Cerebellar nuclear complex (tissue), 1 donor: ENCODE measurements at regions not wholly inside any gene's neighbourhood (a gene's known extent, or its start where the extent isn't known, plus 50 kb on each side); places are given as distances from the start of the nearest gene placed in this dataset.
"Not testable (repeated sequence)": the region's sequence is repeated elsewhere in the genome, so short reads cannot be mapped to it uniquely, and the experiment has no call there.

ENCODE experiments used
- DNase-seq, 2 experiments: peaks; one replicate each; lab custom pipeline; 2025; lab: John Stamatoyannopoulos, UW

DNA sequence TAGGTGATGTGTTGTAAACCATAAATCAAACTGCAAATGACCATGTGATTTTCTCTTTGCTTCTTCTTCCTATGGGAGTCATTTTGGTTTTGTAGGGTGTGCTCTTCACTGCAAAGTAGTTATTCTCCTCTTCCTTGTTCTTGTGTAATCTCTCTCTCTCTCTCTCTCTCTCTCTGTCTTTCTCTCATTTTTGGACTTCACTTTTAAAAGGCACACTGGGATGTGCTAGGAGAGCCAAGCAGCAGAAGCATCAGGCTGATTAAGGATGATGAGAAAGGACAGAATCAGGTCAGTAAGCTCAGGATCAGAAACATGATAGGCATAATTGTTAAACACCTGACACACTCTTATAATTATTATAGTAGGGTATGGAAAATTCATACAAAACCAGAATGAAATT, 505.3 kb upstream of the ZNF608 start:
- DNase-seq: peak; percentile 49 to 58

- not testable (repeated sequence) for DNase-seq
Observed at GRCh38 chr5:125253634-125254033, 507.2 kb upstream of the ZNF608 start.

DNA sequence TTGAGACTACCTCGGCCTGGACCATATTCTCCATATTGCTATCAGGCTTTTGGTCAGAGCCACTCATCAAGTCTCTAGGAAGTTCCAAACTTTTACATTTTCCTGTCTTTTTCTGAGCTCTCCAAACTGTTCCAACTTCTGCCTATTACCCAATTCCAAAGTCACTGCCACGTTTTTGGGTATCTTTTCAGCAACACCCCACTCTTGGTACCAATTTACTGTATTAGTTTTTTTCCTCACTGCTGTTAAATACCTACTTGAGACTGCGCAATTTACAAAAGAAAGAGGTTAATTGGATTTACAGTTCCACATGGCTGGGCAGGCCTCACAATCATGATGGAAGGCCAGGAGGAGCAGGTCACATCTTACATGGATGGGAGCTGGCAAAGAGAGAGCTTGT, 507.8 kb upstream of the ZNF608 start:
- DNase-seq: no peak

GRCh38 chr5:125256296-125256695, 509.9 kb upstream of the ZNF608 start:
- DNase-seq: peak in 1 of 2 experiments; percentile 29

- DNase-seq: peak in 1 of 2 experiments; percentile 72
Observed at GRCh38 chr5:125257057-125257972, 510.9 kb upstream of the ZNF608 start.

- no peak for DNase-seq
Observed at GRCh38 chr5:125257997-125258396, 511.6 kb upstream of the ZNF608 start.

DNA sequence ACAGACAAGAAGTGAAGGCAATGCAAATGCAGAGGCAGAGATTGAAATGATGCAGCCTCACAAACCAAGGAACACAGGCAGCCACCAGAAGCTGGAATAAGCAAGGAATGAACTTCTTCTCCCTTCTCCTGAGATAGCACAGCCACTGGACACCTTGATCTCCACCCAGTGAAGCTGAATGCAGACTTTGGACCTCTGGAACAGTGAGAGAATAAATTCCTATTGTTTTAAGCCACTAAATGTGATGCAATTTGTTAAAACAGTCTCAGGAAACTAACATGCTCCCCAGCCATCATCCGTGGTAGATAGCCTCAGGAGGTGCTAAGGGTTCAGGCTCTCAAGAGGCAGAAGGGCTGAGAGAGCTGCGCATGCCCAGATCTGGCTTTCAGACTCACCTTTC, 512.2 kb upstream of the ZNF608 start:
- no peak for DNase-seq

DNA sequence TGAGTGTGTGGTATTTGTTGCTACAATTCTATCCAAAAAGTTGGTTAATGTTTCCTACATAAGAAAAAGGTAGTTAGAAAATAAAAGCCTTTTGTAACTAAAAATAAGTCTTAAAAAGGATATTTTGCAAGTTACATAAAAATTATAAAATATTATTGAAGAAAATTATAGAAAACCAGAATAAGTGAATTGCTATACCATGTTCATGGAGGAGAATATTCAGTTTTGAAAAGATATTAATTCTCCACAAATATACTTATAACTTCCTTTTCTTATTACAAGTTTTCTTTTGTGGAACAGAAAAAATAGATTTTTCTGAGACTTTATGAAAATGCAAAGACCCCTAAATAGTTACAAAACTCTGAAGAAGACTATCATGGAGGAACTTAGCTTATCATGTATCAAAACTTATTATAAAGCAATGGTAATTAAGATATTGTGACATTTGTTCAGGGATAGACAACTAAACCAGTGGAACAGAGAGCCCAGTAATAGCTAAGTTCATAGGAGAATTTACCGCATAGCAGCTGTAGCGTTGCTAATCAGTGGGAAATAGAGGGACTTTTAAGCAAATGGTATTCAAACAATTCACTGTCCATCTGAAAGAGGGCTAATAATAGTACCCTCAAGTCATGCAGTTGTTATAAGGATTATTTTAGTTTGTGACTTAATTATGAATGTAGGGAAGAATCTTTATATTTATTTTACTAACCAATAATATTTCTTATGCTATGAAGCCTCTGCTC, 515.2 kb upstream of the ZNF608 start:
- no peak for DNase-seq

- no peak for DNase-seq
Observed at GRCh38 chr5:125262782-125263181, 516.3 kb upstream of the ZNF608 start.

DNA sequence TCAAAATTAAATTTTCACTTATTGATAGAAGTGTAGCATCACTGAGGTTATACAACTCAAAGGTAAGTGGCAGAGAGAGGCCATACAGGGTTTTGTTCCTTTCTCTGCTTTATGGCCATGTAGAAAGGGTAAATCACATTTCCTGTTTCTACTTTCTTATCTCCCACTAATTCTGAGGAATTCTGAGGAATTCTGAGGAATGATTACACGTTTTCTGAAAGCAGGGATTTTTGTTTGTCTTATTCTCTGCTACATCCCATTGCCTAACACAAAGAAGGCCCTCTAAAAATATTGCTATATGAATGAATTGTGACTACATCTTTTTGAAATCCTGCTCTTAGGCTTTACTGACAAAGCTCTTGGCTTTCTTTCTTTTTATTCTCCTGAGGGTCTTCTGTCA, 516.9 kb upstream of the ZNF608 start:
- DNase-seq: no peak

GRCh38 chr5:125266106-125266505, 519.7 kb upstream of the ZNF608 start:
- DNase-seq: no peak

GRCh38 chr5:125267636-125268248, 521.3 kb upstream of the ZNF608 start:
- DNase-seq: peak; percentile 71 to 75

DNA sequence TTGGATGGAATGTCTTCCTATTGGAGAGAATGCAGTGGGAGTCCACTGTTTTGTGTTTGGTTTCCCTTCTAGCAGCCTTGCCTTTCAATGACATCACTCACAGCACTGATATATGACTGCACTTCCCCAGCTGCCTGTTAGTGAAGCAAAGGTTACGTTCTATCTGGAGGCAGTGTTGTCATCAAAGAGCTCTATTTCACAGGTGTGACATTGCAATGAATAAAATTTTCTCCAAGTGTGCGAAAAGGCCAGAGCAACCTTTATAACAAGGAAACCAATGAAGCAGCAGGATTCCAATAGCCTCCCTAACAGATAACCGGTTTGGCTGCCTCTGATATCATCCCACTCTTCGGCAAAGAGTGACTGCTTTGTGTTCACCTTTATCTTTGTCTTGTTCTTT, 523.5 kb upstream of the ZNF608 start:
- DNase-seq: no peak

DNA sequence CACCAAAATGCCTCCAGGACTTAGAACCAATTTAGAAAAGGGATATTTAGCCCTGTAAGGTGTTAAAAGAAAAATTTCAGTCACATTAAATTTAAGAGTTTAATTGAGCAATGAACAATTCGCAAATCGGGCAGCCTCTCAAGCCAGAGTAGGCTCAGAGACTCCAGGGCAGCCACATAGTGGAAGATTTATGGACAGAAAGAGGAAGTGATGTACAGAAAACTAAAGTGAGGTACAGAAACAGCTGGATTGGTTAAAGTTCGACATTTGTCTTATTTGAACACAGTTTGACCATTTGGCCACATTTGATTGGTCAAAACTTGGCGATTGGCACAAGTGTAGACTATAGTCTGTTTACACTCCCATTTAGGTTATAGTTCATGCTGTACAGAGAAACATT, 525.9 kb upstream of the ZNF608 start:
- DNase-seq: no peak

- DNase-seq: no peak
Observed at GRCh38 chr5:125274211-125274610, 527.8 kb upstream of the ZNF608 start.

DNA sequence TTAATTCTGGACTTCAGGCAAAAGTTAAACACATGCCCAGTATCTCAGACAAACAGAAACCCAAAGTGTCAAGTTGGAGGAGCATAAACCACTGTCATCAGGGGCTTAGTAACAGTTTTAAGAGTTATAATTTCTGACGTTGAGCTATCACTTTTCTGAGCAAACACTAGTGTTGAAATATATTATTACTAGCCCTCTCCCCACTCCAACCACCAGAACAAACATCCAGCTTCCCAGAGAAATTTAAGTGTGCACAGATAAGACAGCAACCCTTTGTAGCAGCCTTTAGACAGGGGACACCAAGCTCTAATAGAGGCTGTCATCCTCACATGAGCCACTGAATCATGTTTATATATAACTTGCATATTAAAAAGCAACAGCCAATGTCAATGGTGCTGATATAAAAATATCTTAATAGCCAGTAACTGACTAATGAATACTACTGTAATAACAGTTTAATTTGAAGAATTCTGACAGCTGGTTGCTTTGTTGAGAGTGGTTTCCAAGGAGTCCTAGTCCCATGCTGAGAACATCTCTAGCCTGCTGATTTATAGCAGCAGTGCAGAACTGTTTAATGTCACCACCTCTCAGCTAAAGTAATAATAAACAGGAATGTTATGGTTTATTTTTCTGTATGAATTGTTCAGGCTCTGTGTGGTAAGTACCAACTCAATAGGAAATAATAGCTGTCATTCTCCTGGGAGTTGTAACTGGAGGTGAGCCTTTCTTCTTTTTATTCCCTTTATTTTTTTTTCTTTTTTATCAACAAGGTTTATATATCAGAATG, 528.7 kb upstream of the ZNF608 start:
- DNase-seq: no peak

- DNase-seq: no peak
Observed at GRCh38 chr5:125275725-125276090, 529.3 kb upstream of the ZNF608 start.

DNA sequence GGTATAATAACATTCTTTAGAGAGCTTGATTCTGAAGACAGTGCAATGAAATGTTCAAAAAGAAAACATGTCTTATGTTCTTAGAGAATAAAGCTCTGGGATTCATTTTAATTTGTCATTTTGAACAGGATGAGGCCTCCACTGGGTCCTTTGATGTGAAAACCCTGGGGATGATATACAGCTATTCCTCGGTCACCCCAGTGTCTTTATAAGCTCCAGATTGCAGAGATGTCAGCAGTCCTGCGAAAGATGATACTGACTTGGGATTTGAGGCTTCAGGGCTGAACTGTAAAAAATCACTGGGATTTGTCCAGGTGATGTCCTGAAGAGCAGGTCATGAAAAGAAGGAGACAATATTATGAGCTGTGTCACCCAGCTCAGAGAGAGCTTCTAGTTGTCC, 529.7 kb upstream of the ZNF608 start:
- DNase-seq: no peak

DNA sequence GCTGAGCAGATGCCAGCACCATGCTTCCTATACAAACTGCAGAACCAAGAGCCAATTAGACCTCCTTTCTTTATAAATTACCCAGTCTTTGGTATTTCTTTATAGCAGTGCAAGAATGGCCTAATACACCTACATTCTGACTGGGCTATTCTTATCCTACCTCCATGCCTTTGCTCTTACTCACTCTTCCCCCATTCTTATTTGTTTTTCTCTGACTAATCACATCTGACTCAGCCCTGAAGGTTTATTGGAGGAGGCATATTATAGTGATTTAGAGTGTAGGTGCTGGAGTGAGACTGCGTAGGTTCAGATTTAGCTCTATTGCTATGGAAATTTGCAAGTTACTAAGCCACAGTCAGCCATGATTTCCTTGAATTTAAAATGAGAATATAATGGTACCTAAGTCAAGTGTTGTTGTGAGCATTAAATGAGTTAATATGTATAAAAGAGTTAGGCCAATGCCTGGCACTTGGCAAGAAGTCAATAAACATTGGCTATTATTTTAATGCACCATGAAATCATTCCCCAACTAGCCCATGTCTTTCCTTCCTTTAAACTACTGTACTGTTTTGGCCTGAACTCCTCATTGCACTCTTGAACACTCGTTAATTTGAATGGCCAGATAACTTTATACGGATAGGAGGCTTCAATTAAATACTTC, 531.2 kb upstream of the ZNF608 start:
- no peak for DNase-seq

DNA sequence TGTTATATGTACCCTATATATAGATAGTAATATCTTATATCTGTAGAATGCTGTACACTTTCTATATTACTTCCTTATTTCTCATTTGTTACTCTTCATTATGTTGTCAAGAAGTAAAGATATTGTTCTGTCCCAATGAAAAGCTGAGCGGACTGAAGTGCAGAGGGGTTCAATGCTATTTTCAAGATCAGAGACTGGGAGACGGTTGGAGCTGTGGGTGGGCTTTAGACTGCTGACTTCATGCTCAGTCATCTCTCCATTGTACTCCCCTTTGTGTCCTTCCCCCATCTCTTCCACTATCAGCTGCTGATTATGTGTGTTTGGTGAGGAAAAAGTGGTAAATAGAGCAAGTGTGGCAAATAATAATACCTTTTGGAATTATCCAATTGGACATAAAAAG, 532.3 kb upstream of the ZNF608 start:
- DNase-seq: no peak

DNA sequence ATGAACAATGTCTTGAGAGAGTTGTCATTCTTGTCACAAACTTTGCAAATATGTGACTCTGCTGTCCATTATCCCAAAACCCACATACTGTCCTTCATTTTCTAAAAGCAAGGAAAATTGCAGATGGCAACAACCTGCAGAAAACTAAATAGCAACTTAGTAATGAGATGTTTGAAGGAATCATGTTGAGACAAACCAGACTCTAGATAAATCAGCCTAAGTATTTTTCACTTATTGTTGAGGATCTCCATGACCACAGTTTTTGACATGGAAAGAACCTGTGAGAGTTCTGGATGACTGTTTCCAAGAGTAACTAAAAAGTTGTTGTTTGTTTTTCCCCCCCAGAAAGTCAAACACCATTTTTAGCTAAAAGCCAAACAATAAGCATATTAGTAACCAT, 535.2 kb upstream of the ZNF608 start:
- no peak for DNase-seq
